DND-41 (cell line): ENCODE measurements at regions not wholly inside any gene's neighbourhood (a gene's known extent, or its start where the extent isn't known, plus 50 kb on each side); places are given as distances from the start of the nearest gene placed in this dataset.

Experiments
- ATAC-seq: fragments of 200-7000 bp; cut with Tn5 transposase; 3 replicates; pipeline ENCODE4 v1.9.1; 2021; ENCODE audit warnings: low read depth; ENCODE audit not compliant: insufficient read depth
- DNase-seq: peaks from one replicate; pipeline ENCODE4 v3.0.0-alpha.2; 2020
- H2AFZ ChIP-seq: 2 replicates; pipeline ENCODE4 v1.6.0; 2012; ENCODE audit warnings: low read depth, low read length
- H3K27ac ChIP-seq: 2 replicates; pipeline ENCODE4 v1.5.1; 2012; ENCODE audit warnings: low read length, inconsistent platforms
- H3K27me3 ChIP-seq: fragments of 200-600 bp; sonication (generic); 2 replicates; pipeline ENCODE4 v1.6.0; 2012; ENCODE audit warnings: low read length, mild to moderate bottlenecking, inconsistent platforms; ENCODE audit not compliant: insufficient read depth, poor library complexity
- H3K36me3 ChIP-seq: 2 replicates; pipeline ENCODE4 v1.5.1; 2012; ENCODE audit warnings: low read length, inconsistent platforms; ENCODE audit not compliant: insufficient read depth
- H3K4me1 ChIP-seq: 2 replicates; pipeline ENCODE4 v1.5.1; 2012; ENCODE audit warnings: mild to moderate bottlenecking, low read length; ENCODE audit not compliant: insufficient read depth
- H3K4me2 ChIP-seq: 2 replicates; pipeline ENCODE4 v1.6.0; 2012; ENCODE audit warnings: mild to moderate bottlenecking, moderate library complexity, low read length, inconsistent platforms; ENCODE audit not compliant: insufficient read depth
- H3K4me3 ChIP-seq, 2 experiments: fragments of 200-600 bp in 1 of 2; shearing (Covaris generic) in 1 of 2; 2 replicates each; pipeline ENCODE4 v1.5.1; 2012 to 2016; ENCODE audit warnings: inconsistent platforms in 2 of 2, low read length in 2 of 2, mild to moderate bottlenecking in 2 of 2, low read depth in 1 of 2, moderate library complexity in 1 of 2
- H3K79me2 ChIP-seq: 2 replicates; pipeline ENCODE4 v1.6.0; 2012; ENCODE audit warnings: low read length, inconsistent platforms; ENCODE audit not compliant: insufficient read depth
- H3K9ac ChIP-seq: 2 replicates; pipeline ENCODE4 v1.6.0; 2012; ENCODE audit warnings: low read depth, mild to moderate bottlenecking, inconsistent platforms, low read length, moderate library complexity
- H3K9me3 ChIP-seq: 2 replicates; pipeline ENCODE4 v1.5.1; 2012; ENCODE audit warnings: low read length, moderate library complexity, mild to moderate bottlenecking, inconsistent platforms; ENCODE audit not compliant: insufficient read depth, severe bottlenecking
- H4K20me1 ChIP-seq: 2 replicates; pipeline ENCODE4 v1.6.0; 2012; ENCODE audit warnings: low read length; ENCODE audit not compliant: insufficient read depth
- CTCF ChIP-seq: IDR thresholded peaks from 2 replicates; pipeline ENCODE4 v1.5.1; 2012; ENCODE audit warnings: borderline replicate concordance, low read length, moderate library complexity, mild to moderate bottlenecking; ENCODE audit not compliant: poor library complexity, severe bottlenecking; ENCODE audit errors: extremely low read depth
- EZH2 ChIP-seq: IDR thresholded peaks from 3 replicates; pipeline ENCODE4 v1.6.1; 2012; ENCODE audit warnings: borderline replicate concordance, low read depth, mild to moderate bottlenecking, moderate library complexity, low read length, inconsistent platforms; ENCODE audit not compliant: severe bottlenecking

- no peak overlapping the region for H3K4me2 ChIP-seq
- no peak overlapping the region for H3K27ac ChIP-seq
- H4K20me1 ChIP-seq = no peaks in the 10 kb centered on the region
- no peaks in the 10 kb centered on the region for H3K36me3 ChIP-seq
- ATAC-seq = no peak
- DNase-seq = no peak
- H3K4me3 ChIP-seq = no peak overlapping the region
- no peak overlapping the region for H2AFZ ChIP-seq
- no peaks in the 10 kb centered on the region for H3K27me3 ChIP-seq
- no peaks in the 10 kb centered on the region for H3K9me3 ChIP-seq
- H3K4me1 ChIP-seq = no peaks in the 10 kb centered on the region
- no peaks in the 10 kb centered on the region for H3K79me2 ChIP-seq
- no peak for TF ChIP-seq EZH2
- TF ChIP-seq CTCF = no peak
- H3K9ac ChIP-seq = no peak overlapping the region
These were observed 427.8 kb downstream of the TMA16 start for GRCh38 chr4:163922302-163922701.

GRCh38 chr4:163923092-163923491, 428.6 kb downstream of the TMA16 start:
- H3K4me3 ChIP-seq = no peak overlapping the region
- no peaks in the 10 kb centered on the region for H3K4me1 ChIP-seq
- no peaks in the 10 kb centered on the region for H3K9me3 ChIP-seq
- H2AFZ ChIP-seq = no peak overlapping the region
- H3K79me2 ChIP-seq = no peaks in the 10 kb centered on the region
- H3K27me3 ChIP-seq = no peaks in the 10 kb centered on the region
- ATAC-seq (no peak), DNase-seq (no peak)
- no peak for TF ChIP-seq CTCF
- no peak for TF ChIP-seq EZH2
- H3K27ac ChIP-seq = no peak overlapping the region
- H3K9ac ChIP-seq = no peak overlapping the region
- no peaks in the 10 kb centered on the region for H4K20me1 ChIP-seq
- H3K36me3 ChIP-seq = no peaks in the 10 kb centered on the region
- no peak overlapping the region for H3K4me2 ChIP-seq

- ATAC-seq (no peak), DNase-seq (no peak)
- Histone ChIP-seq H2AFZ (no peak overlapping the region), H3K4me2 (no peak overlapping the region), H3K9ac (no peak overlapping the region), H3K27me3 (no peaks in the 10 kb centered on the region), H3K36me3 (no peaks in the 10 kb centered on the region), H3K27ac (no peak overlapping the region), H3K4me1 (no peaks in the 10 kb centered on the region), H4K20me1 (no peaks in the 10 kb centered on the region), H3K9me3 (no peaks in the 10 kb centered on the region), H3K79me2 (no peaks in the 10 kb centered on the region), H3K4me3 (no peak overlapping the region)
- TF ChIP-seq EZH2 (no peak), CTCF (no peak)
These were observed 435.6 kb downstream of the TMA16 start for GRCh38 chr4:163930086-163930485.

GRCh38 chr4:163932504-163932903, 438.0 kb downstream of the TMA16 start:
- Histone ChIP-seq H3K79me2 (no peaks in the 10 kb centered on the region), H3K4me3 (no peak overlapping the region), H3K27ac (no peak overlapping the region), H3K36me3 (no peaks in the 10 kb centered on the region), H3K9ac (no peak overlapping the region), H4K20me1 (no peaks in the 10 kb centered on the region), H3K27me3 (no peaks in the 10 kb centered on the region), H3K4me2 (no peak overlapping the region), H2AFZ (no peak overlapping the region), H3K4me1 (no peaks in the 10 kb centered on the region), H3K9me3 (no peaks in the 10 kb centered on the region)
- TF ChIP-seq EZH2 = no peak
- TF ChIP-seq CTCF = no peak
- no peak for ATAC-seq
- no peak for DNase-seq
